LNCaP clone FGC (cell line): ENCODE measurements at regions not wholly inside any gene's neighbourhood (a gene's known extent, or its start where the extent isn't known, plus 50 kb on each side); places are given as distances from the start of the nearest gene placed in this dataset.

Experiments used
- DNase-seq: peaks from one replicate; pipeline ENCODE4 v3.0.0-alpha.2; 2011; ENCODE audit warnings: low read depth
- H3K4me3 ChIP-seq: 2 replicates; pipeline ENCODE4 v1.5.1; 2011; ENCODE audit warnings: mild to moderate bottlenecking, low read depth, low read length, control low read depth
- CTCF ChIP-seq: IDR thresholded peaks from 2 replicates; pipeline ENCODE4 v1.5.1; 2012; ENCODE audit warnings: mild to moderate bottlenecking; ENCODE audit not compliant: control insufficient read depth, insufficient read depth; ENCODE audit errors: extremely low read depth

DNA sequence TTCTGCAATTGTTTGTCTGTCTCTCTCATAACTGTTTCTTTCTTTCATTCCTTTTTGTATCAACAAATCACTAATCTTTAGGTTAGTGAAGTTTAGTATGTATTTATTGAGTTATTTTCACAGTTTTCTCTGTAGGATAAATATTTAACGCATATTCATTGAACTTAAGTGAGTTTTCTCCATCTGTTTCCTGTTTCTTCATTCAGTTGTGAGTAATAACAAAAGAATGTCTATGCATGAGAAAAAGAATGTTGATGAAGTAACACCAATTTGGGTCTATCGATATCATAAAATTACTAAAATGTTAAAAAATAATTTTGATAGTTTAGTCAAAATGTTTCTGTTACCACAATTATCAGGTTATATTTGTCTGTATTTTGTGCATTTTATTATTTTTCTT is 948.0 kb downstream of the DSC3 start:
- DNase-seq = no peak
- no peak for TF ChIP-seq CTCF
- no peak overlapping the region for H3K4me3 ChIP-seq

DNA sequence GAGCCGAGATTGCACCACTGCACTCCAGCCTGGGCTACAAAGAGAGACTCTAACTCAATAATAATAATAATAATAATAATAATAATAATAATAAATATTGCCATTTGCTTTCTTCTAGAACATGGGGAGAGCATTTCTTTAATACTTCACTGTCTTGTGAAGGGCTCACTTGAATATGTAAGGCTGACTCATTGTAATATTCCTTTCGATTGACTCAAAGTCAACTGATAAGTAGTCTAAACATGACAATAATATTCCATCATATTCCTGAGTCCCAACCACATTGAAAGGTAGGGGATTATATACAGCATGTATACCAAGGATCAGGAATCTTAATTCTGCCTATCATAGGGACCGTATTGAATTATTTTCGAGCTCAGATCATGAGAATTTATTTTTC is 949.2 kb downstream of the DSC3 start:
- no peak for TF ChIP-seq CTCF
- DNase-seq = no peak
- no peak overlapping the region for H3K4me3 ChIP-seq

DNA sequence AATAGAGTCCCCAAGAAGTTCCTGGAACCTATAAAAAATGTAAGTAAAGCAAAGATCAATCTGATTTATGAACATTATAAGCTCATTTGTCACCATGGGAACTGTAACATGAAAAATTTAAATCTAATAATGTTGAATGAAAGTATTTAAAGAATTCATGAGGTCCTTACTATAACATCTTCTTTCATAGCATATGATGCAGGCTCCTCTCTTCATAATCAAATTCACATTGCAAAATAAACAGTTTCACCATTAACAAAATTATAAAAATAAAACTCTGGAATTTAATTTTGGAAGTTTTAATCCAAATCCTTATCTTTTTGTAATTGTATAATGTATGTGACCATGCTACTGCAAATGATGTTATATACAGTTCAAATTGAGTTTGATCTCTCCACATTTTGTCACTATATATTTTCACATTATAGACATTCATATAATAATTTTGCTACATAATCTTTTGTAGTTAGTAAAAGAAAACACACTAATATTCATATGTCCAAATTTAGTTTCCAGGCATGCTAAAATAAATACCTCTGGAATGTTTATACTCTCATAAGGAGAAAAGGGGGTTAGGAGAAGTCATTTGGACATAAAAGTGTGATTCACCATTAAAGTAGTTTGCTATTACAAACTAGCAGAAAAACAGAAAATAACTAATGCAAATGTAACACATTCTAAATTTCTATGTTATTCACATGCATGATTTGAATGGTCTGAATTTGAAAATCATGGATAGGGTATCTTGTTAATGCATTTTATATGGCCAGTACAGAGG is 954.1 kb downstream of the DSC3 start:
- H3K4me3 ChIP-seq = no peak overlapping the region
- TF ChIP-seq CTCF = no peak
- no peak for DNase-seq

DNA sequence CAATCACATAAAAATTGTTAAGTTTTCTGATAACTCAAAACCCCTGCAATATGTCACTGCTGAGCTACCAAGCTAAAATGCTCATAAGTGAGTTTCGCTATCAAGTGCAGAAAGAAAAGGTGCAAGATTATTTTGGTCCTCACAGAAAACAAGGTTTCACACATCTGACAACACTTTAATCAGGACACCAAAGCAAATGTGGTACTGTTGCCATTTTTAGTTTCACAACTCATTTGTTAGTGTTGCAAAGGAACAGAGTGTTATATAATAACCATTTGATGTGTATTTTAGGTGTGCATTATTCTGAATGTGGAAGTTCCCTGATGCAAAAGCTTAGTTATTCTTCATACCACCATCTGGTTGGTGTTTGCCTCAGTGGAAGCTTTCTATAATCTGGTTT is 956.2 kb downstream of the DSC3 start:
- TF ChIP-seq CTCF = no peak
- no peak overlapping the region for H3K4me3 ChIP-seq
- DNase-seq = no peak

DNA sequence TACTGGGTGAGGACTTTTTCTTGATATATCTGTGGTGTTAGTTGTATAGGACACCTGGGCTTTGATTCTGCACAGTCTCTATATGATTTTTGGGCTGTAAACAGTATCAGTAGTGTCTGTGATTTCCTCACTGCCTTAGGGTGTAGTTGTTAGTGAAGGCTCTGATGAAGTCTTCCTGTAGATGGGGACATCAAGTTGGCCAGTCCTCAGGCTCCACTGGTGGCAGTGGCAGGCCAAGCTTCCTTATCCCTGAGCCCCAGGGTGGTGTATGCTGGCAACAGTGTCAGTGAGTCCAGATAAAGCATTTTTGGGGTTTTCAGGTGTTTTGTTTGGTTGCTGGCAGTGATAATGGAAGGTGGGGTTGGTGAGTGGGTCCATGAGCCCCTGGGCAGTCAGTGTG is 961.4 kb downstream of the DSC3 start:
- no peak for DNase-seq
- no peak overlapping the region for H3K4me3 ChIP-seq
- TF ChIP-seq CTCF = no peak

DNA sequence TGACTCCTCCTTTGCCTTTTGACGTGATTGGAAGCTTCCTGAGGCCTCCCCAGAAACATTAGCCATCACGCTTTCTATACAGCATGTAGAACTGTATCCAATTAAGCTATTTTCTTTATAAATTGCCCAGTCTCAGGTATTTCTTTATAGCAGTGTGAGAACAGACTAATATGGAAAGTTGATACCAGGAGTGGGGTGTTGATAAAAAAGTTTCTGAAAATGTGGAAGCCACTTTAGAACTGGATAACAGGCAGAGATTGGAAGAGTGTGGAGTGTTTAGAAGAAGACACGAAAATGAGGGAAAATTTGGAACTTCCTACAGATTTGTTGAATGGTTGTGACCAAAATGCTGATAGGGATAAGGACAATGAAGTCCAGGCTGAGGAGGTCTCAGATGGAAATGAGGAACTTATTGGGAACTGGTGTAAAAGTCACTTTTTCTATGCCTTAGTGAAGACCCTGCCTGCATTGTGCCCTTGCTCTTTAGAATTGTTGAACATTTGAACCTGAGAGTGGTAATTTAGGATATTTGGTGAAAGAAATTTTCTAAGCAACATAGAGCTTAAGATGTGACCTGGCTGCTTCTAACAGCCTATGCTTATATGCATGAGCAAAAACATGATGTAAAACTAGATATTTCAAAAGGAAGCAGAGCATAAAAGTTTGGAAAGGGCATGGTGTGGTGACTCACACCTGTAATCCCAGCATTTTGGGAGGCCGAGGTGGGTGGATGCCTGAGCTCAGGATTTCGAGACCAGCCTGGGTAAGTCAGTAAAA is 969.7 kb downstream of the DSC3 start:
- no peak for DNase-seq
- TF ChIP-seq CTCF = no peak
- H3K4me3 ChIP-seq = no peak overlapping the region
